HG03439 (cell line): ENCODE measurements at regions not wholly inside any gene's neighbourhood (a gene's known extent, or its start where the extent isn't known, plus 50 kb on each side); places are given as distances from the start of the nearest gene placed in this dataset.

Source experiments
- ATAC-seq: cut with Tn5 transposase; IDR thresholded peaks from one replicate; pipeline ENCODE4 v1.9.1; 2021; ENCODE audit warnings: mild to moderate bottlenecking, moderate library complexity; ENCODE audit not compliant: unreplicated experiment

DNA sequence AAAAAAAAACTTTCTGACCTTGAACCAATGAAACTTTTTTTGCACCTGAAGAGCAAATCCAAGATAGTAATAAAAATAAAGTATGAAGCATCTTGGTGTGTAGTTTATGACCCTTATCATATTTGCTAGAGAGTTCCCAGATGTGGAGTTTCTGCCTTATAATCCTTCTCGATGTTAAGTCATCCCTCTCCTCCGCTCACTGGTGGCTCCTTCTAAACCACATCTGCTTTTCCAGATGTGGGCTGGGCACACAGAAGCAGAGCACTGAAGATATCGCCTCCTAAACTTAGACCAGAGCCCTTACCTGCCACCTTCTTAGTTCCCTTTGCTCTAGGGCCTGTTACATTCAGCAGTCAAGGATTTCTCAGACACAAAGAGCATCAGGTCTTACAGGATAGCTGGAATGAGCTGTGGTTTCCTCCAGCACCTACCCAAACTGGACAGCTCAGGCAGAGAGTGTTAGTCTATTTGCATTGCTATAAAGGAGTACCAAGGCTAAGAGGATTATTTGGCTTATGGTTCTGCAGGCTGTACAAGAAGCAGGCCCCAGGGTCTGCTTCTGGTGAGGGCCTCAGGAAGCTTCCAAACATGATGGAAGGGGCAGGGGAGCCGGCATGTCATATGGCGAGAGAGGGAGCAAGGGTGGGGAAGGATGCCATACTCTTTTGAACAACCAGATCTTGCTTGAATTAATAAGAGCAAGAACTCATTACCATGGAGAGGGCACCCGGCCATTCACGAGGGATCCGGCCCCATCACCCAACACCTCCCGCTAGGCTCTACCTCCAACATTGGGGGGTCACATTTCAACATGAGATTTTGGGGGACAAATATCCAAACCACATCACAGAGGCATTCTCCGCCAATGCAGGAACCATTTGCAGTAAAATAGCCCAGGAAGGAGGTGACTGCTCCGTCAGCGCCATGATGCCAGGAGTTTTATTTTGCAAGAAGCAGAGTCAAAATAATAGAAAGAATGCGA is 75.6 kb upstream of the HELT start:
- no peak for ATAC-seq

DNA sequence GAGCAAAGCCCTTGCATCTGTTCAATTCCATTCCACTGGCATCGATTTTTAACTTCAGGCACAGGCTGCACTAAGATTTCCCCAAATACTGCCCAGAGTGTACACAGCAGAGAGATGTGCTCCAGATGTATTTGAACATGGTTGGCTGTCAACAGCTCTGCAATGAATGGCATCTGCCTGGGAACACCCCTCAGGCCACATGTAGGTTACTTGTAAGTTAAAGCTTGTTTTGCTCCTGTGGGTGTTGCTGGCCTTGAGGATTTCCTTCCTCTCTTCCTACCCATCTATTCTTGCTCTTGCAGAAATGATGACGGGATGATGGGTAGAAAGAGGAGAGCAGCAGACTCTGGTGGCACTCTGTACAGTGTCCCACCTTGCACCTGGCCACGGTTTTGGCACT is 69.3 kb upstream of the HELT start:
- no peak for ATAC-seq

DNA sequence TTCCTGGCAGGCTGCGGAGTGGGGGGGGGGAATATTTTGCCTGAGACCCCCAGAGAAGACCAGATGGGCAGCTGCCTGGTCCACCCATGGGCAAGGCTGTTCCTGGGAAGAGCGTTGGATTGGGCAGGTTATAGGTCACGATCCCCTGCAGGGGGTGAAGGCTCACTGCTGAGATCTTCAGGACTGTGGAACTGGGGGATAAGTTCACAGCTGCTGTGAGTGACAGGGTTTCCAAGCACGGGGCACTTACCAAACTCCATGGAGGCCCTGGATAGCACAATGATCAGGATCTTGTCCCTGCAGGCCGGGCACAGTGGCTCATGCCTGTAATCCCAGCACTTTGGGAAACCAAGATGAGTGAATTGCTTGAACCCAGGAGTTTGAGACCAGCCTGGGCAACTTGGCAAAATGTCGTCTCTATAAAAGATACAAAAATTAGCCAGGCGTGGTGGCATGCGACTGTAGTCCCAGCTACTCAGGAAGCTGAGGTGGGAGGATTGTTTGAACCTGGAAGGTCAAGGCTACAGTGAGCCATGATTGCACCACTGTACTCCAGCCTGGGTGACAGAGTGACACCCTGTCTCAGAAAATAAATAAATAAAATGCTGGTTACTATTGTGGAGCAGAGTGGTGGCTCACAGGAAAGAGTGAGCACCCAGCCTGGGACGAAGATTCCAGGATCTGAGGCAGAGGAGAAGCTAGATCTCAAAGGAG is 68.0 kb upstream of the HELT start:
- ATAC-seq, result no peak

DNA sequence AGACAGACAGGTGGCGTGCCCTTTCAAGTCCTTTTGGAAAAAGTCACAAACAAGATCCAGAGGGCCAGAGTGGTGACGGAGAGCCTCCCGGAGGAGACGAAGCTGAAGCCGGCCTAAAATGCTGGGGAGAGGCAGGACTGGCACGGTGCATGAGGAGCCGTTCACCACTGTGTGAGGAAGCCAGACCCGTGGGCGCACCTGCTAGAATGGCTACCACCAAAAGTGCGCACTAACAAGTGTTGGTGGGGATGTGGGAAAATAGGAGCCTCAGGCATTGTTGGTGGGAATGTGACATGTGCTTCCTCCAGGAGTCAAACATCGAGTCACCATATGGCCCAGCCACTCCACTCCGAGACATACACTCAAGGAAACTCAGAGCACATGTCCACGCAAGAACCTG is 67.4 kb upstream of the HELT start:
- ATAC-seq, result no peak

DNA sequence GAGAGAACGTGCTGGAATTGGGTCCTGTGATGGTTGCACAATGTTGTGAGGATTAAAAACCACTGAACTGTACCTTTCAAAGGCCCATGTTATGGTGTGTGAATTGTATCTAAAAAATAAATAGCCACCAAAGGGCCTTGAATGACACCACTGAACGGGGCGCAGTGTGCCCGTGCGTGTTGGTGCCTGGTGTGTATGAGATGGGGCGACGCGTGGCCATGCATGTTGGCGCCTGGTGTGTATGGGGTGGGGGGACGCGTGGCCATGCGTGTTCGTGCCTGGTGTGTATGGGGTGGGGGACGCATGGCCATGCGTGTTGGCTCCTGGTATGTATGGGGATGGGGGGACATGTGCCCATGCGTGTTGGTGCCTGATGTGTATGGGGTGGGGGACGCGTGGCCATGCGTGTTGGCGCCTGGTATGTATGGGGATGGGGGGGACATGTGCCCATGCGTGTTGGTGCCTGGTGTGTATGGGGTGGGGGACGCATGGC is 66.6 kb upstream of the HELT start:
- ATAC-seq, result no peak

DNA sequence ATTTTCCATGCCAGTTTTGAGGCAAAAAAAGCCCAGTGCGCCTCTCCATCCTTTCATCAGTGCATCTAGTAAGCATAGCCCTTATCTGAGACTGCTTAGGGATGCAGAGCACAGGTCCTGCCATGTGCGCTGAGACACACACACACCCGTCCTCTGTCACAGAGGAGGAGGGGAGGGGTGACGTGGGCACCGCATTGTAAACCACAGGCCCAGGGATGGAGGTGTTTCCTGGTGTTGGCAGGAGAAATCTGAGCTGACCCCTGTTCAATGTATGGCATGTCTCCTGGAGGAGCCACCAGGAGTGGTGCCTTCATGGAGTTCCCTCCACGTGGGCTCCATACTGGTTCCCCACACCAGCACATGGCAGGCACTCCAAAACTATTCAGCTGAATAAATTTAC is 65.8 kb upstream of the HELT start:
- no peak for ATAC-seq

DNA sequence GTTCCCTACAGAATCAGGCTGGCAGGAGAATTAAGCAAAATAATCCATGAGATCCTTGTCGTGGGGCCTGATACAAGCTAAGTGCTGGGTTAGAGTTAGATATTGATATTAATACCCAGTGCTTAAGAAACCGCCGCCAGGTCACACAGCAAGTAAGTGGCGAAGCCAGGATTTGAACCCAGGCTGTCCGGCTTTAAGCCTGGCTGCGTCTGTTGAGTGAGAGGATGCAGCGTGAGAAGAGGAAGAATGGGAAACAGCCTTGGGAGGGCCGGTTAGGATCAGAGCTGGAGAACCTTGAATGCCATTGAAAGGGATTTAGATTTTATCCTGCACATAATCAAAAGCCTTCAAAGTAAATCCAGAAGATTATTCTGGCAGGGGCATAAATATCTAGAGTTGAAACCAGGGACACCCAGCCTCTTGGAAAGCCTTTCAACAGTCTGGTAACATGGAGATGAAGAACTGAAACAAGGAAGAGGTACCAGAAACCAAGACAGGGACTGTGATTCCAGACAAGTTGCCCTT is 64.8 kb upstream of the HELT start:
- no peak for ATAC-seq

DNA sequence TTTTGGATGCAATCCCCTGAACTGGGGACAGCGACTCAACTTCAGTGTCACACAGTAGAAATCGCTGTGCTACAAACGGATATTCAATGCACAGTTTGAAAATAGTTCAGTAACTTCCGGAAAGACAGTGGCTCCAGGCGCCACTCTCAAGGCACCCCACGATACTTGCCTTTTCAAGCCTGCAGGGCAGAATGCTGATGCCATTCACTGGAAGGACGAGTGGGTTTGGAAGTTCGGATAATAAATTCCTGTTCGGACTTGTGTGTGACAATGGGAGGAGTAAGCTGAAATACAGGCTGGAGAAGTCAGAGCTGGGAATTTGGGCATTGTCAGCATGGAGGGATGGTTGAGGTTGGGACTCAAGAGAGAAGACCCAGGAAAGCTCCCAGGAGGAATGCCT is 64.3 kb upstream of the HELT start:
- ATAC-seq, result no peak

DNA sequence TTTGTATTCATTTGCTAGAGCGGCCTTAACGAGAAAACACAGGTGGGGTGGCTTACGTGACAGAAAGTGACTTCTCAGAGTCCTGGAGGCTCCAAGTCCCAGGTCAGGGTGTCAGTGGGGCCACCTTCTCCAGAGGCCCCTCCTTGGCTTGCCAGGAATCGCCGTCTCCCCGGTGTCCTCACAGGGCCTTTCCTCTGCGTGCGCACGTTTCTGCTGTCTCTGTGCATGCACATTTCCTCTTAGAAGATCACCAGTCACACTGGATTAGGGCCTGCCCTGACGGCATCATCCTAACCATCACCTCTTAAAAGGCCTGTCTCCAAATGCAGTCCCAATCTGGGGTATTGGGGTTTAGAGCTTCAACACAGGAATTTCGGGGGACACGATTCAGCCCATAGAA is 63.8 kb upstream of the HELT start:
- no peak for ATAC-seq

DNA sequence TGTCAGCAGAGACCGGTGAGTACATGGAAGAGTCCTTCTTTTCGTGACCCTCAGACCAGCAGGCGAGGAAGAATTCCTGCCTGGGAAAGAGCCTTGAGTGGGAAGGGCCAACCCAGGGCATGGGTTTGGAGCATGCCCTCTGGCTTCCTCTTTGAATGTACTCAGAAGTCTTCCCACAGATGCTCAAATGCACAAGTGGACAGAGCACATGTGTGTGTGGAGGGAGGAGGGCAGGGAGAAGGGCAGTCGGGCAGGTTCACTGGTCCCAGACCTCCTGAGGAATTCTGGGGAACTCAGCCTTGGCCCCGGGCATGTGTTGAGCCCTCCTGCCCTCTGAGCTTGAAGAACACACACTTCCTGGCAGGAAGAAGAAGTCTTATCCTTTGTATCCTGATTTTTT is 63.2 kb upstream of the HELT start:
- no peak for ATAC-seq

DNA sequence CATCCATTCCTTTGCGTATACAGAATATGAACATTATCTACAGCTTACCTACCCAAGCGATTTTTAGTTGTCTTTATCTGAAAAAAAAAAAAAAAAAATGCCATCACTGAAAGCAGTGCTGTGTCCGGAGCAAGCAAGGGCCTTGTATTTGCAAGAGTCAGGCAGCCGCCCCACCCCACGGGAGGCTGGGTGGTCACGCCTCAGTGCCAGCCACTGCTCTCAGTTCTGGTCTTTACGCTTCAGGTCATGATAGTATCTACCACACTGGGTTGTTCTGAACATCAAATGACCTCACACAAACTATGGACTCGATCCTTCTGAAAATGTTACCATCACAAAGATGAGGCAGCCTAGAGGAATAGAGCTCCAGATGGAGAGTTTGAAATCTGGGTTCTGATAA is 62.7 kb upstream of the HELT start:
- ATAC-seq, result no peak

DNA sequence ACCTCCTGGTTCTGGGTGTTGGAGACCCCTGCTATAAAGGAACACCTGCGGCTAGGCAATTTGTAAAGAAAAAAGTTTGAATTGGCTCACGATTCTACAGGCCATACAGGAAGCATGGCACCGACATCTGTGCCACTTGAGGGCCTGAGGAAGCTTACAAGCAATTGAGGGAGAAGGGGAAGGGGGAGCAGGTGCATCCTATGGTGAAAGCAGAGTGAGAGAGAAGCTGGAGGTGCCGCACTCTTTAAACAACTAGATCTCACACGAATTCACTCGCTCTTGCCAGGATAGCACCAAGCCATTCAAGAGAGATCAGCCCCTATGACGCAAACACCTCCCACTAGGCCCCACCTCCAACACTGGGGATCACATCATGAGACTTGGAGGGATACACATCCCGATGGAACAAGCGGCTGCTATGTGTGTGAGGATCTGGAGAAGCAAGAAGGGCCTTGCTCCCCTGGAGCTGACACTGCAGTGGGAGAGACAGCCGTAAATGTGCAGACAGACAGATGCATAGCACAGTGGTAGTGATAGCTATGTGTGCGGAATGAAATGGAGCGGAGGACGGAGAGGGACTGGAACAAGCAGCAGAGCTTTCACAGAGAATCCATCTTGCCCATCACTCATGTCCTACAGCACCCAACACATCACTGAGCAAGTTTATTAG is 60.7 kb upstream of the HELT start:
- ATAC-seq, result no peak

DNA sequence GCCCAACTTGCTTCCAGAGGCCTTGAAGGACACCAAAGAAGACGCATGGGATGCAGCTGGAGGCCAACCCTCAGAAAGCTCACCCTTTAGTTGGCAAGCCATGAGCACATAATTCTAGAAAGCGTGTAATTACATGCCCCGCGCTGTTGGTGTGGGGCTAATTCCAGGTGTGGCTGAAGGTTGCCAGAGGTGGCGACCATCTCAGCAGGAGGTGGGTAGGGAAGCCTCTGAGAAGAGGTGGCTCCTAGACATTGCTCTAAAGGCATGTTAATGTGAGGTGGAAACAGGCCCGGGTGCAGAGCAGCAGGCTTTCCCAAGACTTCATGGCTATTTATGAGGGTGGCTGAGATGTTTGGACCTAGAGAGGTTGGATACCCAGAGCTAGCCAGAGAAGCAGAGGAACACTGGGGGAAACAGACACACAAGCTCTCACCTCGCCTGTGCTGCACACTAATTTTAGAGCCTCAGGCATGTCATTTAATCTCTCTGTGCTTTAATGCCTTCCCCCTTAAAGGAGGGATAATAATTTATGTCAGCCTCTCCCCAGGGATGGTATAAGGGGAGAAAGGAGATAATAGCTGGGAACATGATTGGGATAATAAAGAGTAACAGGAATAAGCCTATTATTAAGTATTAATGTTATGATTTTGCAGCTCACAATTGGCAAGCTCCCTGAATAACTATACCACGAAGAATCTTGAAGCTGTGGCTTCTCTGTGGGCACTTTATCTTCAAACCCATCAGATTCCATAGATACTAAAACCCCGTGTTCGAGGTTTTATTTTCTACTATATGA is 60.0 kb upstream of the HELT start:
- ATAC-seq, result no peak

DNA sequence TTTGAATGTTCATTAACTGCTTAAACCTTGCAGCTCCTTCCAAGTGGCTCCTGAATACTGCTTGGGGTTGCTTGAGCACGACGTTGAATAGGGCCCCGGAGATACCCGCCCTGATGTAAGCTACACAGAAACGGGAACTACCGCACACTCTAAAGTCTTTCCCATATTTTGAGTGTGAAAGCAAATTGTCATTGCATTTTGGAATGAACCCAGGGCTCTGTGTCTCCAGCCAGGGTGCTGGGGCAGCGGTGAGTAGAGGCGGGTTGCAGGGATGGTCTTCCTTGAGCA is 59.4 kb upstream of the HELT start:
- ATAC-seq, result no peak

DNA sequence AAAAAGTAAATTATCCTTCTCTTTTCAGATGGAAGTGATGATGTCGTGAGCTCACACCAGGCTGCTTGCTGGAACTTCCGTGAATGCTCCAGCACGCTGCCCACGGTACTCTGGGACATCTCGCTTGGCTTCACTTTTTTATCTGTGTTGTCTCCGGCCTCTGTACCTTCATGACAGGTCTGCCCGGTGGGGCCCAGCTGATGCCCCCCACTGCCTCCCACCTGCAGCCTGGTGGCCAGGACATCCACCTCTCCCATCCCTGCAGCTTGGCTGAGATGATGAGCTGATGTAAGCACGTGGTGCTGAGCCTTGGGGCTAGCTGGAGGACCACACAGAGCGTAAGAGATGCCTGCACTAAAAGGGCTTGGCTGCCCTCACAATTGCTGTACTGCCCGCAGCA is 59.0 kb upstream of the HELT start:
- ATAC-seq, result no peak

DNA sequence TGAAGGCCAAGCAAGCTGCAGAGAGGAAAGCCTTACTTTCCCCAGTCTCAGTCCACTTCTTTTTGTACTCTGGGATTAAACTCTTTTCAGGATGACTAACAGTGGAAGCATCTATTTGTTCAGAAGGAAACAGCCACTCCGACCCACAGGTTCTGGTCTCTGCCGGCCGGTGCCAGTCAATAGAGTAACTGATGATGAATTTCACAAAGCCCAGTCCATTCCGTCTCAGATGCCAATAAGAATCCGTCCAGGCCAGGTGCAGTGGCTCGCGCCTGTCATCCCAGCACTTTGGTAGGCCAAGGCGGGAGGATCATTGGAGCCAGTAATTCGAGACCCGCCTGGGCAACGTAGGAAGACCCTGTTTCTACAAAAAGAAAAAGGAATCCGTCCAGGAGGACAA is 58.5 kb upstream of the HELT start:
- ATAC-seq, result no peak

DNA sequence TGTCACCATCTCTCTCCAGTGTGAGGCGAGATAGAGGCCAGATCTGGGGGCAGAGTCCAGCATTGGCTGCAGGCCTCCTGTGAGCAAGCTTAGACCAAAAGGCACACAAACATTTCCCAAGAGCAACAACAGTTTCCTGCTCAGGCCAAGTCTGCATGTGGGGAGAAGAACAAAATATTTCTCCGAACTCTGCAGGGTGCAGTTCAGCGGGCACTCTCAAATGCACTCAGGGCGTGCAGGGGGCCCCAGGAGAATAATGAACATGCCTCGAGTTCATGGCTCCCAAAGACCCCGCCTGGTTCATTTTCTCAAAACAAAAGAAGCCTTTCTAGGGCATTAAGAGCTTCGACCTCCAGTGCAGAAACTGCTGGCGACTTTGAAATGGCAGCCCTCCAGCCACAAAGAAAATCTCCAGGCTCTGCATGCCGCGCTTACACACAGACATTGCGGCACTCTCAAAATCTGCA is 57.8 kb upstream of the HELT start:
- ATAC-seq, result no peak

DNA sequence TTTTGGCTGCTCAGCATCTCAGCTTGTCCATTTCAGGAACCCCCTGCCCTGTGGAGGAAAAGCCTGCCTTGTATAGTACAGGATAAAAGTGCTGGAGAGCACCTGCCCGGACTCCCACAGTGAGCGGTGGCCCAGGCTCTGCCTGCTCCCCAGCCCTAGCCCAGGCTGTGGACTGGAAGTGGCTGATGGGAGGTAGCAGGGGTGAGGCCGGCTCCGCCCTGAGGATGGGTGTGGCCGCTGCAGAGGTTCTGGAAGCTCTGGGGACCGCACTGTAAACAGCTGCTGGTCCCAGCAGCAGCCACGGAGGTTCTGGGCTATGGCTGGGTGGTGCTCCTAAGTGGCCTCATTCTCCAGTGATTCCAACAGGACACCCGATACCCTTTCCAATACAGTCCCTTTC is 56.6 kb upstream of the HELT start:
- no peak for ATAC-seq

DNA sequence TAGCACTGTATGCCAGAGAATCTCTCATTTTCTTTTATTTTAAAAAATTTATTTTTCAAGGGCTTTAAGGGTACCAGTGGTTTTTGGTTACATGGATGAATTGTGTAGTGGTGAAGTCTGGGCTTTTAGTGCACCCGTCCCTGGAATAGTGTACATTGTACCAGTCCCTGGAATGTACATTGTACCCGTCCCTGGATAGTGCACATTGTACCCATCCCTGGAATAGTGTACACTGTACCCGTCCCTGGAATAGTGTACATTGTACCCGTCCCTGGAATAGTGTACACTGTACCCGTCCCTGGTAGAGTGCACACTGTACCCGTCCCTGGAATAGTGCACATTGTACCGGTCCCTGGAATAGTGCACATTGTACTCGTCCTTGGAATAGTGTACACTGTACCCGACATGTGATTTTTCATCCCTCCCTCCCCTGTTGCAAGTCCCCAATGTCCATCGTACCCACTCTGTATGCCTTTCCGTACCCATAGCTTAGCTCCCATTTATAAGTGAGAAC is 56.1 kb upstream of the HELT start:
- ATAC-seq, result no peak
